GM23338 (cell line): ENCODE measurements at regions not wholly inside any gene's neighbourhood (a gene's known extent, or its start where the extent isn't known, plus 50 kb on each side); places are given as distances from the start of the nearest gene placed in this dataset.

Source experiments
- CREB1 ChIP-seq: fragments of 250-450 bp; sonication (Bioruptor Pico); IDR thresholded peaks from 2 replicates; pipeline ENCODE4 v1.5.0; 2020; ENCODE audit warnings: low read depth, mild to moderate bottlenecking, moderate library complexity
- EZH2 ChIP-seq: fragments of 200-600 bp; sonication (generic); IDR thresholded peaks from one replicate; pipeline ENCODE4 v1.8.0; 2017; ENCODE audit warnings: antibody characterized with exemption, mild to moderate bottlenecking, low read depth; ENCODE audit not compliant: unreplicated experiment
- EZH2phosphoT487 ChIP-seq: fragments of 200-600 bp; sonication (generic); IDR thresholded peaks from one replicate; pipeline ENCODE4 v1.8.1; 2018; ENCODE audit warnings: antibody characterized with exemption; ENCODE audit not compliant: unreplicated experiment
- JUNB ChIP-seq: IDR thresholded peaks from one replicate; pipeline ENCODE4 v1.6.1; 2016; ENCODE audit warnings: antibody characterized with exemption; ENCODE audit not compliant: unreplicated experiment
- POLR2AphosphoS5 ChIP-seq: IDR thresholded peaks from 2 replicates; pipeline ENCODE4 v1.6.1; 2016; ENCODE audit warnings: antibody characterized with exemption, low read depth
- ZNF114 ChIP-seq: fragments of 250-450 bp; sonication (Bioruptor Pico); IDR thresholded peaks from 2 replicates; pipeline ENCODE4 v1.5.0; 2020; ENCODE audit warnings: mild to moderate bottlenecking, moderate library complexity
- TF ChIP-seq, protein P1 (sequence below), 2 experiments: fragments of 200-600 bp in 1 of 2; sonication (generic) in 1 of 2; conservative IDR thresholded peaks; 2 replicates each; pipeline versions ENCODE4 v1.5.1 to v1.6.1; 2016 to 2017; ENCODE audit warnings: antibody characterized with exemption in 2 of 2, low read depth in 2 of 2, mild to moderate bottlenecking in 2 of 2, moderate library complexity in 1 of 2
- TF ChIP-seq, protein P2 (sequence below): IDR thresholded peaks from one replicate; pipeline ENCODE4 v1.6.1; 2018; ENCODE audit warnings: antibody characterized with exemption; ENCODE audit not compliant: unreplicated experiment

- TF ChIP-seq, protein P1, sequence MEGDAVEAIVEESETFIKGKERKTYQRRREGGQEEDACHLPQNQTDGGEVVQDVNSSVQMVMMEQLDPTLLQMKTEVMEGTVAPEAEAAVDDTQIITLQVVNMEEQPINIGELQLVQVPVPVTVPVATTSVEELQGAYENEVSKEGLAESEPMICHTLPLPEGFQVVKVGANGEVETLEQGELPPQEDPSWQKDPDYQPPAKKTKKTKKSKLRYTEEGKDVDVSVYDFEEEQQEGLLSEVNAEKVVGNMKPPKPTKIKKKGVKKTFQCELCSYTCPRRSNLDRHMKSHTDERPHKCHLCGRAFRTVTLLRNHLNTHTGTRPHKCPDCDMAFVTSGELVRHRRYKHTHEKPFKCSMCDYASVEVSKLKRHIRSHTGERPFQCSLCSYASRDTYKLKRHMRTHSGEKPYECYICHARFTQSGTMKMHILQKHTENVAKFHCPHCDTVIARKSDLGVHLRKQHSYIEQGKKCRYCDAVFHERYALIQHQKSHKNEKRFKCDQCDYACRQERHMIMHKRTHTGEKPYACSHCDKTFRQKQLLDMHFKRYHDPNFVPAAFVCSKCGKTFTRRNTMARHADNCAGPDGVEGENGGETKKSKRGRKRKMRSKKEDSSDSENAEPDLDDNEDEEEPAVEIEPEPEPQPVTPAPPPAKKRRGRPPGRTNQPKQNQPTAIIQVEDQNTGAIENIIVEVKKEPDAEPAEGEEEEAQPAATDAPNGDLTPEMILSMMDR (conservative IDR thresholded peaks at IDR 0.05; ENCODE audit: low read depth in 2 of 2): no peak
- TF ChIP-seq, protein P2, sequence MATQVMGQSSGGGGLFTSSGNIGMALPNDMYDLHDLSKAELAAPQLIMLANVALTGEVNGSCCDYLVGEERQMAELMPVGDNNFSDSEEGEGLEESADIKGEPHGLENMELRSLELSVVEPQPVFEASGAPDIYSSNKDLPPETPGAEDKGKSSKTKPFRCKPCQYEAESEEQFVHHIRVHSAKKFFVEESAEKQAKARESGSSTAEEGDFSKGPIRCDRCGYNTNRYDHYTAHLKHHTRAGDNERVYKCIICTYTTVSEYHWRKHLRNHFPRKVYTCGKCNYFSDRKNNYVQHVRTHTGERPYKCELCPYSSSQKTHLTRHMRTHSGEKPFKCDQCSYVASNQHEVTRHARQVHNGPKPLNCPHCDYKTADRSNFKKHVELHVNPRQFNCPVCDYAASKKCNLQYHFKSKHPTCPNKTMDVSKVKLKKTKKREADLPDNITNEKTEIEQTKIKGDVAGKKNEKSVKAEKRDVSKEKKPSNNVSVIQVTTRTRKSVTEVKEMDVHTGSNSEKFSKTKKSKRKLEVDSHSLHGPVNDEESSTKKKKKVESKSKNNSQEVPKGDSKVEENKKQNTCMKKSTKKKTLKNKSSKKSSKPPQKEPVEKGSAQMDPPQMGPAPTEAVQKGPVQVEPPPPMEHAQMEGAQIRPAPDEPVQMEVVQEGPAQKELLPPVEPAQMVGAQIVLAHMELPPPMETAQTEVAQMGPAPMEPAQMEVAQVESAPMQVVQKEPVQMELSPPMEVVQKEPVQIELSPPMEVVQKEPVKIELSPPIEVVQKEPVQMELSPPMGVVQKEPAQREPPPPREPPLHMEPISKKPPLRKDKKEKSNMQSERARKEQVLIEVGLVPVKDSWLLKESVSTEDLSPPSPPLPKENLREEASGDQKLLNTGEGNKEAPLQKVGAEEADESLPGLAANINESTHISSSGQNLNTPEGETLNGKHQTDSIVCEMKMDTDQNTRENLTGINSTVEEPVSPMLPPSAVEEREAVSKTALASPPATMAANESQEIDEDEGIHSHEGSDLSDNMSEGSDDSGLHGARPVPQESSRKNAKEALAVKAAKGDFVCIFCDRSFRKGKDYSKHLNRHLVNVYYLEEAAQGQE: no peak
- TF ChIP-seq JUNB: no peak
- TF ChIP-seq CREB1: no peak
- no peak for TF ChIP-seq POLR2AphosphoS5
- no peak for TF ChIP-seq ZNF114 (CRISPR knock-in tag)
- TF ChIP-seq EZH2: no peak
- TF ChIP-seq EZH2phosphoT487: no peak
Measured at GRCh38 chr3:76824658-76825240, 215.2 kb upstream of the ROBO2 start.
